HG02571 (cell line): ENCODE measurements at regions not wholly inside any gene's neighbourhood (a gene's known extent, or its start where the extent isn't known, plus 50 kb on each side); places are given as distances from the start of the nearest gene placed in this dataset.

Source experiments
- ATAC-seq: cut with Tn5 transposase; IDR thresholded peaks from one replicate; pipeline ENCODE4 v1.9.1; 2021; ENCODE audit warnings: mild to moderate bottlenecking, moderate library complexity; ENCODE audit not compliant: unreplicated experiment

- no peak for ATAC-seq
Observed at GRCh38 chr5:68771221-68771620, 322.6 kb upstream of the SLC30A5 start.

- no peak for ATAC-seq
Observed at GRCh38 chr5:68771732-68772131, 322.1 kb upstream of the SLC30A5 start.

- ATAC-seq, result no peak
Observed at GRCh38 chr5:68776381-68776780, 317.4 kb upstream of the SLC30A5 start.

GRCh38 chr5:68777135-68777534, 316.7 kb upstream of the SLC30A5 start:
- ATAC-seq, result no peak

- ATAC-seq, result no peak
Observed at GRCh38 chr5:68778484-68778883, 315.3 kb upstream of the SLC30A5 start.

- ATAC-seq, result no peak
Observed at GRCh38 chr5:68780299-68780955, 313.4 kb upstream of the SLC30A5 start.

- ATAC-seq, result no peak
Observed at GRCh38 chr5:68793074-68793473, 300.7 kb upstream of the SLC30A5 start.

- no peak for ATAC-seq
Observed at GRCh38 chr5:68793993-68794392, 299.8 kb upstream of the SLC30A5 start.

GRCh38 chr5:68795190-68795589, 298.6 kb upstream of the SLC30A5 start:
- no peak for ATAC-seq

- no peak for ATAC-seq
Observed at GRCh38 chr5:68798877-68799843, 294.7 kb upstream of the SLC30A5 start.

GRCh38 chr5:68802430-68802829, 291.4 kb upstream of the SLC30A5 start:
- no peak for ATAC-seq

GRCh38 chr5:68803881-68804319, 289.9 kb upstream of the SLC30A5 start:
- ATAC-seq, result no peak

GRCh38 chr5:68804343-68804742, 289.5 kb upstream of the SLC30A5 start:
- no peak for ATAC-seq

- no peak for ATAC-seq
Observed at GRCh38 chr5:68805444-68805843, 288.4 kb upstream of the SLC30A5 start.

GRCh38 chr5:68817632-68818031, 276.2 kb upstream of the SLC30A5 start:
- no peak for ATAC-seq

GRCh38 chr5:68818057-68818695, 275.6 kb upstream of the SLC30A5 start:
- ATAC-seq, result no peak

- no peak for ATAC-seq
Observed at GRCh38 chr5:68818870-68819269, 274.9 kb upstream of the SLC30A5 start.

GRCh38 chr5:68821056-68821455, 272.8 kb upstream of the SLC30A5 start:
- no peak for ATAC-seq

- ATAC-seq, result no peak
Observed at GRCh38 chr5:68822796-68823195, 271.0 kb upstream of the SLC30A5 start.

- no peak for ATAC-seq
Observed at GRCh38 chr5:68823301-68823700, 270.5 kb upstream of the SLC30A5 start.

GRCh38 chr5:68830377-68830898, 263.4 kb upstream of the SLC30A5 start:
- ATAC-seq, result no peak
